Duodenal mucosa (tissue), 2 donors: ENCODE measurements at regions not wholly inside any gene's neighbourhood (a gene's known extent, or its start where the extent isn't known, plus 50 kb on each side); places are given as distances from the start of the nearest gene placed in this dataset.
"Not testable (repeated sequence)": the region's sequence is repeated elsewhere in the genome, so short reads cannot be mapped to it uniquely, and the experiment has no call there.

Source experiments
- H3K27ac ChIP-seq: one replicate; pipeline ENCODE4 v1.7.0; 2013; ENCODE audit warnings: low read depth, low read length
- H3K27me3 ChIP-seq, 2 donors: one replicate each; pipeline ENCODE4 v1.7.0; 2013; ENCODE audit warnings: low read length in 2 of 2, control low read depth in 1 of 2; ENCODE audit not compliant: insufficient read depth in 2 of 2, control insufficient read depth in 1 of 2
- H3K36me3 ChIP-seq, 2 donors: one replicate each; pipeline ENCODE4 v1.7.0; 2013; ENCODE audit warnings: low read length in 2 of 2, control low read depth in 1 of 2; ENCODE audit not compliant: insufficient read depth in 2 of 2, control insufficient read depth in 1 of 2
- H3K4me1 ChIP-seq, 2 donors: one replicate each; pipeline ENCODE4 v1.7.0; 2013; ENCODE audit warnings: low read length in 2 of 2, control low read depth in 1 of 2; ENCODE audit not compliant: insufficient read depth in 2 of 2, control insufficient read depth in 1 of 2
- H3K4me3 ChIP-seq, 2 donors: one replicate each; pipeline ENCODE4 v1.7.0; 2013; ENCODE audit warnings: low read length in 2 of 2, low read depth in 1 of 2
- H3K9ac ChIP-seq, 2 donors: one replicate each; pipeline ENCODE4 v1.7.0; 2013; ENCODE audit warnings: low read length in 2 of 2, low read depth in 1 of 2
- H3K9me3 ChIP-seq, 2 donors: one replicate each; pipeline ENCODE4 v1.7.0; 2013; ENCODE audit warnings: low read length in 2 of 2, control low read depth in 1 of 2; ENCODE audit not compliant: control insufficient read depth in 1 of 2

- Histone ChIP-seq H3K27me3 (no peaks in the 10 kb centered on the region), H3K9ac (no peak overlapping the region), H3K36me3 (no peaks in the 10 kb centered on the region), H3K4me3 (no peak overlapping the region), H3K4me1 (no peaks in the 10 kb centered on the region), H3K9me3 (no peaks in the 10 kb centered on the region), H3K27ac (no peak overlapping the region)
These were observed 255.7 kb downstream of the BRINP2 start for GRCh38 chr1:177426497-177426896.

GRCh38 chr1:177425199-177425598 lies 254.4 kb downstream of the BRINP2 start:
- Histone ChIP-seq H3K27ac (no peak overlapping the region), H3K9ac (no peak overlapping the region), H3K4me1 (no peaks in the 10 kb centered on the region), H3K36me3 (no peaks in the 10 kb centered on the region), H3K4me3 (no peak overlapping the region), H3K9me3 (no peaks in the 10 kb centered on the region), H3K27me3 (no peaks in the 10 kb centered on the region)

- Histone ChIP-seq H3K9ac (no peak overlapping the region), H3K27ac (no peak overlapping the region), H3K9me3 (no peaks in the 10 kb centered on the region), H3K27me3 (no peaks in the 10 kb centered on the region), H3K4me1 (no peaks in the 10 kb centered on the region), H3K36me3 (no peaks in the 10 kb centered on the region), H3K4me3 (no peak overlapping the region)
These were observed 254.0 kb downstream of the BRINP2 start for GRCh38 chr1:177424744-177425143.

- Histone ChIP-seq H3K27me3 (no peaks in the 10 kb centered on the region), H3K36me3 (no peaks in the 10 kb centered on the region), H3K9me3 (no peaks in the 10 kb centered on the region), H3K4me1 (no peaks in the 10 kb centered on the region), H3K27ac (no peak overlapping the region), H3K4me3 (no peak overlapping the region), H3K9ac (no peak overlapping the region)
These were observed 252.3 kb downstream of the BRINP2 start for GRCh38 chr1:177423090-177423489.

- Histone ChIP-seq H3K9ac (no peak overlapping the region), H3K27ac (no peak overlapping the region), H3K4me3 (no peak overlapping the region), H3K36me3 (no peaks in the 10 kb centered on the region), H3K27me3 (no peaks in the 10 kb centered on the region), H3K4me1 (no peaks in the 10 kb centered on the region), H3K9me3 (no peaks in the 10 kb centered on the region)
These were observed 243.3 kb downstream of the BRINP2 start for GRCh38 chr1:177413982-177414596.

GRCh38 chr1:177411381-177411780 lies 240.6 kb downstream of the BRINP2 start:
- no peaks in the 10 kb centered on the region for H3K9me3 ChIP-seq
- no peaks in the 10 kb centered on the region for H3K36me3 ChIP-seq
- H3K4me1 ChIP-seq: no peaks in the 10 kb centered on the region
- H3K4me3 ChIP-seq: no peak overlapping the region
- H3K9ac ChIP-seq: no peak overlapping the region
- H3K27ac ChIP-seq: no peak overlapping the region
- no peaks in the 10 kb centered on the region for H3K27me3 ChIP-seq

- H3K9me3 ChIP-seq: no peaks in the 10 kb centered on the region
- H3K9ac ChIP-seq: no peak overlapping the region
- H3K27me3 ChIP-seq: no peaks in the 10 kb centered on the region
- H3K36me3 ChIP-seq: no peaks in the 10 kb centered on the region
- H3K4me1 ChIP-seq: no peaks in the 10 kb centered on the region
- no peak overlapping the region for H3K4me3 ChIP-seq
- H3K27ac ChIP-seq: no peak overlapping the region
These were observed 239.5 kb downstream of the BRINP2 start for GRCh38 chr1:177410179-177410766.

GRCh38 chr1:177406323-177406722 lies 235.6 kb downstream of the BRINP2 start:
- not testable (repeated sequence) for H3K27ac ChIP-seq, H3K27me3 ChIP-seq, H3K4me3 ChIP-seq, H3K36me3 ChIP-seq, H3K9ac ChIP-seq, H3K9me3 ChIP-seq, H3K4me1 ChIP-seq

GRCh38 chr1:177392336-177392735 lies 221.6 kb downstream of the BRINP2 start:
- Histone ChIP-seq H3K27ac (no peak overlapping the region), H3K4me3 (no peak overlapping the region), H3K27me3 (no peaks in the 10 kb centered on the region), H3K9ac (no peak overlapping the region), H3K36me3 (no peaks in the 10 kb centered on the region), H3K9me3 (no peaks in the 10 kb centered on the region), H3K4me1 (no peaks in the 10 kb centered on the region)

- H3K9me3 ChIP-seq: no peaks in the 10 kb centered on the region
- H3K4me3 ChIP-seq: no peak overlapping the region
- H3K27ac ChIP-seq: no peak overlapping the region
These were observed 215.3 kb downstream of the BRINP2 start for GRCh38 chr1:177385760-177386698.

More at GRCh38 chr1:177385760-177386698, 215.3 kb downstream of the BRINP2 start:
- H3K9ac ChIP-seq: no peak overlapping the region
- no peaks in the 10 kb centered on the region for H3K36me3 ChIP-seq
- H3K4me1 ChIP-seq: no peaks in the 10 kb centered on the region
- H3K27me3 ChIP-seq: no peaks in the 10 kb centered on the region
